AG20443 (cell line): ENCODE measurements at regions not wholly inside any gene's neighbourhood (a gene's known extent, or its start where the extent isn't known, plus 50 kb on each side); places are given as distances from the start of the nearest gene placed in this dataset.

ENCODE experiments used
- DNase-seq: peaks from one replicate; pipeline ENCODE4 v3.0.0; 2012; ENCODE audit warnings: low spot score, mixed read lengths

DNA sequence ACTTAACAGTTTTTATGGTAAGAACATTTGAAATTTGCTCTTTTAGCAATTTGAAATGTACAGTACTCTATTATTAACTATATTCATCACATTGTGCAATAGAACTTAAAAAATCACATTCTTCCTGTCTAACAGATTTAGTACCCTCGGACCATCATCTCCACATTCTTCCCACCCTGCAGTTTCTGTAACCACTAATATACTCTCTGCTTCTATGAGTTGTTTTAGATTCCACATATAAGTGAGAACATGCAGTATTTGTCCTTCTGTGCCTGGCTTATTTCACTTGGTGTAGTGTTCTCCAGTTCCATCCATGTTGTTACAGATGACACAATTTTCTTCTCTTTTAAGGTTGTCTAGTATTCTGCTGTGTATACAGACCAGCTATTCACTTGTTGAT lies 88.9 kb upstream of the SEC61G start:
- DNase-seq: no peak

DNA sequence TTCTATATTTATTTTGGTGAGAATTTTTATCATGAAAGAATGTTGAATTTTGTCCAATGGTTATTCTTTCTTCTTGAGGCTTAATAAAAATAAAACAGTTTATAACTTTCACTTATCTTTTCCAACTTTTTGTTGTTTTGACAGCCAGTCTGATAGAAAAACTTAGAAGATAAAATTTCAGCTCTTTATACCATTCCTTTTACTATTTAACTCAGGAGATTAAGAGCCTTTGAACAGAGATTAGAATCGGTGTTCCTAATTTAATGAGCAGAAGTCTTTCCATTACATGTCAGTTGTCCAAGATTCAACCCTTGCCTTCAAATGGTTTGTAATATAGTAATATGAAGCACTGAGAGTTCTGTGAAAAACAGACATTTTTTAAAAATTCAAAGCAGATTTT lies 97.8 kb upstream of the SEC61G start:
- no peak for DNase-seq

DNA sequence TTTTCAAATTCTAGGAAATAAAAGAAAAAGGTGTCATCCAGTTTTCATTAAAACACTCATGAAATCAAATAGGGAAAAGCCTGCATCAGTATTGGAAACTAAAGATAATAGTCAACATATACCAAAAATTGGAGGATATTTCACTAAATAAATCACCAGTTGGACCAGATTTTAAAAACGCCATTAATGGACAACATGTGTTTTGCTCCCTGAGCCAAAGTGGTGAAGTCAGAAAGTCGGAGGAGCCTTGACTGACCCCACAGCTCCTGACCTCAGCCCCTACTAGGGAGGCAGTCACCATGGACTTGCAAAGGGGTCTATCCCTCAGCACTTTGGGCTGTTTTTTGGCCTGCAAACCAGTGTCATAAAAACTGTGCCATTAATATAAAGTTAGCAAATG lies 98.3 kb upstream of the SEC61G start:
- no peak for DNase-seq

DNA sequence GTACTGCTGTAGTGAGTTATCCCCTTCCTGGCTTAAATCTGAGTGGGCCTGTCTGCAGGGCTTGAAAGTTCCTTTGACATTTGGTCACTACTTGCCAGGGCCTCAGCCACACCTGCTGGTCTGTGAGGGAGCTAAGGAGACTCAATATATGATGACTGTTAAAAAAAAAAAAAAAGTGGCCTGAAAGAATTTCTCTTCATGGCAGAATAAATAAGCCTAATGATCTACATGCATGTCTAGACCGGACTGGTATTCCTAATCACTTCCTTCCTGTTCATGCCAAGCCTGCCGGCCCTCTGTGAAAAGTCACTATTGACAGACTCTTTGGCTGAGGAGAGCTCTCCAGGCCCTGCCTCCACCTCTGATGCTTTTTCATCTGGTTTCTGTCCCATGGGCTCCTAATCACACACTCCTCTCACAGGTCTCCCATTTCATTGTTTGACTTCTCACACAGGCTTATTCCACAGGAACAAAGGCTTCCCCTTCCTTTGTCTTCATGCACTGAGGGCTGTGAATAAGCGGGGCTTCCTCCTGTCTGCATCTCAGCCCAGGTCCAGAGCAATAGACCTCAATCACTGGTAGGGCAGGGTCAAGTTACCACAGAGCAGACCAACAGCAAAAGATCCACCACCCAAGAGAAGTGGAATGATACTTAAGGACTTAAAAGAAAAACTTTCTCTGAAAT lies 99.1 kb upstream of the SEC61G start:
- DNase-seq: no peak

DNA sequence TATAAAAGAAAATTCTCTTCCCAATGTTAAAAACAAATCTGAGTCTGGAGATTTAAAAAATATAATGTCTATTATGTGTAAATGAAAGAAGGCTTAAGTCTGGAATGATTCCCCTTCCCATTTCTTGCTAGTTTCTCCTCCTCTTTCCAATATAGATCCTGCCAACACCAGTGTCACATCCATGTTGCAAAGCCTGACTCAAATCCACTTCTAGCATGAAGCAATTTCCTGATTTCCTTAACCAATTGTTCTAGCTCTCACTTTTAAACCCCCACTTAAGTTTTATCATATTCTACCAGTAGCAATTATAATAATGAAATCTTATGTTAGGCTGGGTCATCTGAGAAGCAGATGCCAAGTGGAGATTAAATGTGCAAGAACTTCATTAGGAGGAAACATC lies 100.1 kb upstream of the SEC61G start:
- no peak for DNase-seq

DNA sequence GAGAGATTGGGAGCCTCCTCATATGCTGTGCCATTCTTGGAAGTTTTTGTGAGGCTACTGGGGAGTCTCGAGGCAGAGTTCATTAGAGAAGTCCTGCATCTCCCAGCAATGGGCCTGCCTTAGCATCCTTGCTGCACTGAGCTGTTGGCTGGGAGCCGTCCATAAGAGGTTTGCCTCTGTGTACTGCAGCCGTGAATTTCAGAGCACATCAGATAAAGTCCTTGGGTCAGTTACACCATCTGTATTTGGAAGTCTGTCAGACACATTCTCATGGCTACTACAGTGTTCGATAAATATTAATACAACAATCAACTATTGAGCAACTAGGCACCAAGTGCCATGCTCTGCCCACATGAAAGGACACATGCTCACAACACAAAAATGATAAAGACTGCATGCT lies 100.5 kb upstream of the SEC61G start:
- no peak for DNase-seq

DNA sequence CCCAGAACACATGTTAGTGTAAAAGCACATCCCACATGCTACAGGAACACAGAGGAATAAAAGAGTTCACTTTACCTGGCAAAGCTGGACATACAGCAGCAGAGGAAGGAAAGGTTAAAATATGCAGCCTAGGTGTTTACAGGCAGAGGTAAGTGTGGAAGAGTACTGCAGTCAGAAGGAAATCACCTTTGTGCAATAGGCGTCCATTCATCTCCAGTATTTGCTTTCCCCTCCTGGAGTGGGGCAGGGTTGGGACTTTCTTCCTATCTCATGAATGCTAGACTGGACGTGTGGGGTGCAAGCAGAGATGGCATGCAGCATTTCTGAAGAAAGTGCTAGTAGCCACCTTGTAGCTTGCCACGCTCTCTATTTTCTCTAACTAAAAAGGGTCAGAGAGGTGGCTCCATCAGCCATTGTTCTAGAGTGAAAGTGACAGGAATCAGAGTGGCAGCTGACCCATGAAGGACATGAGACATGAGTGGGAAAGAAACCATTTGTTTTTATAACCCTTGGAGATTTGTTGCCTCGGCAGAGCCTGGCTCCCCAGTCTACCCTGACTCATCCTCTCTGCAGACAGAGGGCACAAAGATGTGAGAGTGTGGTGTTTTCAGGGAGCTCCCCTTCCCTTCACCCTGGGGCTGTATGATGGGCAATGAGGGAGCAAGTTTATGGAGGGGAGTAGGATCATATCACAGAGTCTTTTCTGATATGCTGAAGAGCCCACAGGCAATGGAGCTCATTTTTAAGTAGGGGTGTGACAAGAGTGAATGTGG lies 101.2 kb upstream of the SEC61G start:
- no peak for DNase-seq

DNA sequence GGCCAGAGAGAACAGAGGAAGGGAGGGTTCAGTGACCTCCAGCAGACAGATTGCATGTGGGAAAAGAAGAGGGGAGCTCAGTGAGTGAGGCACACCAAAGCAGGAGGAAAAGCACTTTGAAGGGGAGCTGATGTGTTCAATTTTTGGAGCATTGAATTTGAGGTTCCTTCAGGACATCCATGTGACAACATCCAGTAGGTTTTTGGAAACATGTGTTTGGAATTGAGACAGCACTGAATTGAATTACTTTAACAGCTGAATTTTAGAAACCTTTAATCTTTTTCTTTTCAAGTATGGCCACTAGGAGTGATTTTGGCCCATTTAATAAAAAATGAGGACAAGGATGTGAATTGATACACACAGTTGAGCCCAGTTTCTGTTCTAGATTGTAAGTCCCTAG lies 101.8 kb upstream of the SEC61G start:
- DNase-seq: no peak

DNA sequence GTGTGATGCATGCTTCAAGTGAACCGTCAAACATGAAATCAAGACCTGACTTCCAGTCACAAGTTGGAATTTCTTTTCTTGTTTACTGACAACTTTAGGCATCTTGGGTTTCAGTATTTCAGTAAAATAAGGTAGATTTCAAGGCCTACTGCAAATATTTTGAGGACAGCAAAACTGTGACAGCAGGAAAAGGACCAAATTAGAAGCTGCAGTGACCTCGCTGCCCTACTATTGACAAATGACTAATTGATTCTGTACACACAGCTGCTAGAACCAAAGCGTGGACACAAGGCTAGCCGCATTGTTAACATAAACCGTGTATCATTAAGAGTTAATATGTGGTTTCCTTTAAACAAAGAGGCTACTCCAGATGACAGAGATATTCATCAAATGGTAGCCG lies 105.7 kb upstream of the SEC61G start:
- DNase-seq: no peak

DNA sequence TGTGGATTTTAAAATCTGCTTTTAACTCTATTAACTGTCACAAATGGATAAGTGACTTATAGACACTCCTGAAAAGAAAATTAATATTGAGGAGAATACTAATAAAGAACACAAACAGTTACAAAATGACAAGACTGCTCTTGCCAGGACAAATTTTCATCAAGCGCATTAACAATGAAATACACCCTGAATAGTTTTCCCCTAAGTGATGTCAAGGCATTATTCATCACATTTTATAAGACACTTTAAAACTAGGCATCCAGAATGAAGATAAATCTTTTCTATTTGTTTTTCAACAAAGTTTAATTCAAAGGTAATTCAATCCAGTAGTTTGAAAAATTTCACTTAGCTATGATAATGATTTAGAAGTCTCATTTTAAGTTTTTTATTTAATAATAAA lies 110.5 kb upstream of the SEC61G start:
- no peak for DNase-seq

DNA sequence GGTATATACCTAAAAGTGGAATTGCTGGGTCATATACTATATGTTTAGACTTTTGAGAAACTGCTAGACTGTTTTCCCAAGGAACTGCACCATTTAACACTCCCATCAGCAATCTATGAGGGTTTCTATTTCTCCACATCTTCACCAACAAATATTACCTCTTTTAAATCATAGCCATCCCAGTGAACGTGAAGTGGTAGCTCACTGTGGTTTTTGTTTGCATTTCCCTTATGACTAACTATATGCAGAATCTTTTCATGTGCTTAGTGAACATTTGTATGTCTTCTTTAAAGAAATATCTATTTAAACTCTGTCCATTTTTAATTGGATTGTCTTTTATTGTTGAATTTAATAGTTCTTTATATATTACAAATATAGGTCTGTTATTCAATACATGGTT lies 115.8 kb upstream of the SEC61G start:
- no peak for DNase-seq

DNA sequence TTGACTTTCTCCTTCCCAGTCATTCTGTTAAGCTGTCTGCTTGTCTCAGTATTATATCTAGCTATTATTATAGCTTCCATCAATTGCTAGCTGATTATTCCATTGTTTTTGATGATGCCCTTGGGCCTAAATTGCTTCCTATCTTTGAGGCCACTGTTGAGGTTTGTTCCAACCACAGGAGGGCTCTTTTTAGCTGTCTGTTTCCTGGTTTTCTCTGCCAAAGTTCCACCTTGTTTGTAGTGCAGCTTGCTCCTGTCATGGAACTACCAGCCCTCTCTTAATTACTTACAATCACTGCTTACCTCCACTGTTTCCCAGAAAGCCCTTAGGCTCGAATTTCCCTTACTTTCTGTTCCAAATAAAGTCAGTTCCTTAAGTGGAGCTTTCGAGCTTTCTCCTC lies 118.7 kb upstream of the SEC61G start:
- no peak for DNase-seq

DNA sequence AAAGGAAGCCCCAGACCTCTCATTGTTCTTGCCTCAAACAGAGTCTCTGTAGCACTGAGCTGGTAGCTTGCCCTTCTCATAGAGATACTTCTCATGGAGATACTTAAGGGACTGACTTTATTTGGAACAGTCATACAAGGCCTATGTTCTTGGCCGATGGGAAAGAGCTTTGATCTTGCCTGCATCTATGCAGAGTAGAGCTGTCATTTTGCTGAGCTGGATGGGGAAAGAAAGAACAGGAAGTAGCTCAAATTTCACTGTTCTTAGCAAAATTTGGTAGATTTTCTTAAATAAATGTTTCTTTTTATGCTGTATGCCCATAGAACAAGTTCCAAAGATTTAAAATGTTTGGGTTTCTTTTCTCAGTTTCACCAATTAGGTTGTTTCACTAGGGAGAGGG lies 119.3 kb upstream of the SEC61G start:
- DNase-seq: no peak

DNA sequence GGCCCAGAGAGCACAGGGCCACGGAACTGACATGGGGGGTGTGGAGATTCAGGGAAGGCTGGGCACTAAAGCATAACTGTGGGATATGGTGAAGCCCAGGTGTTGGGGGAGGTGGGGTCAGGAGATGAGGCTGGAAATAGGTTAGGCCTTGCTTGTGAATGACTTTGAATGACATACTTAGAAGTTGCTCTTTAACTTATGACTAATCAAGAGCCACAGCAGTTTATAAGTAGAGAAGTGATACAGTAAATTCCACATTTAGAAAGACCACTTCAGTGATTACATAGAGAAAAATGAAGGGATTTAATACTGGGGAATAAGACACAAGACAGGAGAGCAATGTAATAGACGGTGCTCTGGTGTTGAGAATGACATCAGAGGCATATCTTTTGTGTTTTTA lies 120.8 kb upstream of the SEC61G start:
- no peak for DNase-seq

DNA sequence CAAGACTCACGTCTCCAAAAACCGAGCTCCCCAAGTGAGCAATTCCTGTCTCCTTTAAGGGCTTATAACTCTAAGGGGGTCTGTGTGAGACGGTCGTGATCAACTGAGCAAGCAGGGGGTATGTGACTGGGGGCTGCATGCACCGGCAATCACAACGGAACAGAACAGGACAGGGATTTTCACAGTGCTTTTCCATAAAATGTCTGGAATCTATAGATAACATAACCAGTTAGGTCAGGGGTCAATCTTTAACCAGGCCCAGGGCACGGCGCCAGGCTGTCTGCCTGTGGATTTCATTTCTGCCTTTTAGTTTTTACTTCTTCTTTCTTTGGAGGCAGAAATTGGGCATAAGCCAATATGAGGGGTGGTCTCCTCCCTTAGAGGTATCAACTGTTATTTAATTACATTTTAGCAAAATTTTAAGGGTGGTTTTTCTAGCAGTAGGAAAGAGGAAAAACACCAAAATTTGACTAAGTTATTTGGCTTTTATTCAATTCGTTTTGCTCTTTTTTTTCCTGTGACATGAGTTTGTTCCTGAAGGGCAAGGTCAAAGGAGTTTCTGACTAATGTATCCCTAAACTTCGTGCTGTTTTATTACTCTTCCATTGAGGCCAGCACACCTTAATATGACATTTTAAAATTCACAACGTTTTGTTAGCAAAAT lies 121.4 kb upstream of the SEC61G start:
- DNase-seq: no peak

DNA sequence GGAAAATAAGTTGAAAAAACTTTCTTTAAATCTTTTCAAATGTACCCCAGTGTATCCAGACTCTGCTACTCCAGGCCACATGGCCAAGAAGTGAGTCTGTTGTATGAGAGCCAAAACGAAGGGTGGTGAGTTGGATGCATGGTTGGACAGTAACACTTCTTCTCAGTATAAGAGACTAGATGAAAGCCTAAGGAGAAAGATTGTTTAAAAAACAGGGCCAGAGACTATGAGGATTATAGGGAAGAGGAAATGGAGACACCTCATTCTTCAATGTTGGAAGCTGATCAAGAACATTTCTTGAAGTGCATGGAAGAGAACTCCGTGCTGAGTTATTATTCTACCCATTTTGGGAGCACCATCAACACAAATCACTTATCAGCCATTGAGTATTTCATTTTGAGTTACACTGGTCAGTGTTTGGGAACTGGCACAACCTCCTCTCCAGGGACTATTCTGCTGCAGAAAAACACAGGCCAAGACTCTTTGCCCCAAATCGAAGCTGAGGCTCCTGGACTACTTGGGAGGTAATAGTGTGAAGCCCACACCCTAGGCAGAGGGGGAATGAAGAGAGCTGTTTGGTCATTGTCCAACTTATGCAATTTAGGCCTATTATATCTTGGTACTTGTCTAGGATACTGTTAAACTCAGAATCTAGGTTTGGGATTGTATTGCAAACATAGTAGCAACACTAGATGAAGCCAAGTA lies 123.0 kb upstream of the SEC61G start:
- no peak for DNase-seq

DNA sequence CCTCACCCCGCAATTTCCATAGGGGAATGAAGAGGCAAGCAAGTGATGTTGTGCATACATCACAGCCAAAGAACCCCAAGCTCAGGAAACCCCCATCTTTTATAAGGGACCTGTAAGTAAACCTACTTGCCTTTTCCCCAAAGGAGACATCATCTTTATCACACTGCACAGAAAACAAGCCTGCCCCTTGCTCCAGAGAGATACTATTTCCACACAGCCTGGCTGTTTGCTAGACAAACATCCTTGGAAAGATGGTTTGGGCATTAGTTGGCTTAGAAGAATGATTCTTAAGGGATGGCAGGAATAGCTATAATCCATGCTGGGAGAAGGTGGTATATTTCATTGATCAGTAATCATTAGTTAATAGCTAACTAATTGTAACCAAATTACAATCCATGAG lies 123.7 kb upstream of the SEC61G start:
- no peak for DNase-seq

DNA sequence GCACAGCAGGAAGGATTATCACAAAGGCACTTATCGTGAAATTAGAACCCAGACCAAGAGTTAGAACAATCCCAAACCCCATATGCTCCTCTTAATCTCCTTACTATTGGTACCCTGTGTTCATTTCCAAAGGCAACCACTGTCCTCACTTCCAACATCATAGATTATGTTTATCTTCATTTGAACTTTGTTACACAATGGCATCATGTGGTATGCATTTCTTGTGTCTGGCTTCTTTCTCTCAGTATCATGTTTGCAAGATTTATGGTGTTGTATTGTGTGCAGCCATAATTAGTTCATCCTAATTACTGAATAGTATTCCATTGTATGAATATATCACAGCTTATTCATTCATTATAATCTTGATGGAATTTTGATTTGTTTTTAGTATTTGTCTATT lies 124.6 kb upstream of the SEC61G start:
- DNase-seq: no peak

DNA sequence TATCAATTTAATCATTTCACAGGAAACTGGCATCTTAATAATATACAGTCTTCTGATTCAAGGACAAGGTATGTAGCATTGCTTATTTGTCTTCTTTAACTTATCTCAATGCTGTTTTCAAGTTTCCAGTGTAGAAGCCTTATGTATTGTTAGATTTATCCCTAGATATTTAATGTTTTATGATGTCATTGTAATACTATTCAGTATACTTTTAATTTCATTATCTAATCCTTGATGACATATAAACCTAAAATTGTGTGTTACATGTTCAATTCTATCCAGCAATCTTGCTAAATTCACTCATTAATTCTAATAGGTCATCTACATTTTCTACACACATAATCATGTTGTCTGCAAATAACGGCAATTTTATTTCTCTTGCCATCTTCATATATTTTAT lies 126.3 kb upstream of the SEC61G start:
- DNase-seq: no peak

DNA sequence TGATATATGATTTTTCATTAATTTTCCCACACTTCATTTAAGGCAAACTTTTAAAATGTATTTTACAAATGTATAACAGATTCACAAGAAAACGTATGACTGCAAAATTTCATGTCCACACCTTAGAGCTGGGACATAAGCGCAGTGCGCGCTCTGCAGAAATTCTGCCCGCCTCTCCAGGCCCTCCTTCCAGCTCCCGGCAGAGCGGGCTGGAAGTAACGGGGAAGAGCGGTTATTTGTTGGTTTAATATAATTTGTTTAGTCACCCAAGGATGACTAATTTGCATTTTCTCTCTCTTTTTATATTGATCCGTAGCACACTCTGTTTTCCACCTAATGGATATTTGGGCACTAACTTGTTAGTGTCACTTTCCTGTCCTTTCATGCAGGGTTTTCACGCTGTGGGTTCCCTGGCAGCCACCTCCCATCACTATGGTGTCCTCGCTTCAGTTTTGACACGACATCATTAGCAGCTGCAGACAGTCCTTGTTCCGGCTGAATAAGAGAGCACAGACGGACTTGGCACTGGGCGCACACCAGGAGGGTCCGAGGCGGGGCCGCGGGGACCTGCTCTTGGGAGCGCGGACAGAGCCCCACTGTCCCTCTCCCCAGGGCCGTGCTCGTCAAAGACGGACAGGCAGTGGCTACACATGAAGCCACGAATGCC lies 129.2 kb upstream of the SEC61G start:
- peak; percentile 37 for DNase-seq

DNA sequence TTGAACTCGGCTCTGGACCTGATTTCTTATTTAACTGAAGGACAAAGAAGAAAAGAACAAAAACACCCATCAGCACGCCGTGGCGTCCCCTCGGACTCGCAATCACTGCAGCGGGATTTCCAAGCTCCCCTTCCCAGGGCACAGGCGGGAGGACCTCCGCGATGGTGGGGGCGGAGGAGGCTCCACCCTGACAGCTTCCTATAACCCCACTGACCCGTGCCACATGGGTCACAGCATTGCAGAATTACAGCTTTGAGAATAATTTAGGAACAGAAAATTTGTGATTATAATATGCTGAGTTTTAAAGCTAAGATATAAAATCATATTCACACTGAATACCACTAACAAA lies 129.7 kb upstream of the SEC61G start:
- DNase-seq: peak; percentile 14

DNA sequence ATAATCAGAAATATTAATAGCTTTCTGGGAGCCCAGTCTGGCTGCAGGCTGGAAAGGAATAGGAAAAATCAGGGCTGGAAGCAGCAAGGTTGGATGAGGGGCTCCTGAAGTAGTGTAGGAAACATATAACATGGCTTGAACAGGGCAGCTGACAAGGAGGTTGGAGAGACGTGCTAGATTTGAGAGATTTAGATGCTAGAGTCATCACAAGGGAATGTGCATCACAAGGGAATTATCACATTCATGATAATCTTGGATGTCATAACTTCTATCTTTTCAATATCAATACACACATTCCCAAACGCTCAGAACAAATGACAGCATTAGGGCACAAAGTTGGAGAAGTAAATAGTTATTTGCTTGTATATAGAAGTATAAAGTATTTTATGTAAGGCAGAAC lies 120.9 kb upstream of the EGFR start:
- no peak for DNase-seq
